ENCODE measurements at regions not wholly inside any gene's neighbourhood (a gene's known extent, or its start where the extent isn't known, plus 50 kb on each side); places are given as distances from the start of the nearest gene placed in this dataset.

GRCh38 chr6:44657206-44657819 is 269.8 kb downstream of the CDC5L start:
- Histone ChIP-seq H3K27ac (no peak overlapping the region), H3K9me3 (no peaks in the 10 kb centered on the region), H3K36me3 (no peaks in the 10 kb centered on the region), H3K4me1 (ENCODE audit: control insufficient read depth in 1 of 2, insufficient read depth in 1 of 2, low read depth in 1 of 2, low read length in 1 of 2) (peaks cover 0 to 6% of the 10 kb centered on the region in 2 experiments), H3K27me3 (peaks cover 30% of the 10 kb centered on the region), H3K4me3 (ENCODE audit: low read depth in 1 of 2, low read length in 1 of 2) (no peak overlapping the region)
- no peak for TF ChIP-seq CTCF (IDR thresholded peaks at IDR 0.05)

GRCh38 chr6:44658571-44658970 is 271.1 kb downstream of the CDC5L start:
- Histone ChIP-seq H3K4me1 (ENCODE audit: control insufficient read depth in 1 of 2, insufficient read depth in 1 of 2, low read depth in 1 of 2, low read length in 1 of 2) (peaks cover 0 to 6% of the 10 kb centered on the region in 2 experiments), H3K27me3 (peaks cover 17% of the 10 kb centered on the region), H3K4me3 (ENCODE audit: low read depth in 1 of 2, low read length in 1 of 2) (no peak overlapping the region), H3K9me3 (no peaks in the 10 kb centered on the region), H3K27ac (no peak overlapping the region), H3K36me3 (no peaks in the 10 kb centered on the region)
- no peak for TF ChIP-seq CTCF (IDR thresholded peaks at IDR 0.05)

GRCh38 chr6:44659726-44660125 is 272.2 kb downstream of the CDC5L start:
- Histone ChIP-seq H3K4me1 (ENCODE audit: control insufficient read depth in 1 of 2, insufficient read depth in 1 of 2, low read depth in 1 of 2, low read length in 1 of 2) (peaks cover 0 to 6% of the 10 kb centered on the region in 2 experiments), H3K27me3 (peaks cover 6% of the 10 kb centered on the region), H3K36me3 (no peaks in the 10 kb centered on the region), H3K4me3 (ENCODE audit: low read depth in 1 of 2, low read length in 1 of 2) (no peak overlapping the region), H3K27ac (no peak overlapping the region), H3K9me3 (no peaks in the 10 kb centered on the region)
- no peak for TF ChIP-seq CTCF (IDR thresholded peaks at IDR 0.05)

- Histone ChIP-seq H3K4me3 (ENCODE audit: low read depth in 1 of 2, low read length in 1 of 2) (no peak overlapping the region), H3K9me3 (no peaks in the 10 kb centered on the region), H3K36me3 (no peaks in the 10 kb centered on the region), H3K4me1 (ENCODE audit: control insufficient read depth in 1 of 2, insufficient read depth in 1 of 2, low read depth in 1 of 2, low read length in 1 of 2) (no peaks in the 10 kb centered on the region), H3K27me3 (no peaks in the 10 kb centered on the region), H3K27ac (no peak overlapping the region)
- no peak for TF ChIP-seq CTCF (IDR thresholded peaks at IDR 0.05)
These were observed 273.2 kb downstream of the CDC5L start for GRCh38 chr6:44660561-44661220.

- Histone ChIP-seq H3K27me3 (no peaks in the 10 kb centered on the region), H3K4me3 (ENCODE audit: low read depth in 1 of 2, low read length in 1 of 2) (no peak overlapping the region), H3K4me1 (ENCODE audit: control insufficient read depth in 1 of 2, insufficient read depth in 1 of 2, low read depth in 1 of 2, low read length in 1 of 2) (no peaks in the 10 kb centered on the region), H3K36me3 (no peaks in the 10 kb centered on the region), H3K27ac (no peak overlapping the region), H3K9me3 (no peaks in the 10 kb centered on the region)
- TF ChIP-seq CTCF (IDR thresholded peaks at IDR 0.05), result no peak
These were observed 273.9 kb downstream of the CDC5L start for GRCh38 chr6:44661221-44662008.
